HG02571 (cell line): ENCODE measurements at regions not wholly inside any gene's neighbourhood (a gene's known extent, or its start where the extent isn't known, plus 50 kb on each side); places are given as distances from the start of the nearest gene placed in this dataset.
"Not testable (repeated sequence)": the region's sequence is repeated elsewhere in the genome, so short reads cannot be mapped to it uniquely, and the experiment has no call there.

Source experiments
- ATAC-seq: cut with Tn5 transposase; IDR thresholded peaks from one replicate; pipeline ENCODE4 v1.9.1; 2021; ENCODE audit warnings: mild to moderate bottlenecking, moderate library complexity; ENCODE audit not compliant: unreplicated experiment

DNA sequence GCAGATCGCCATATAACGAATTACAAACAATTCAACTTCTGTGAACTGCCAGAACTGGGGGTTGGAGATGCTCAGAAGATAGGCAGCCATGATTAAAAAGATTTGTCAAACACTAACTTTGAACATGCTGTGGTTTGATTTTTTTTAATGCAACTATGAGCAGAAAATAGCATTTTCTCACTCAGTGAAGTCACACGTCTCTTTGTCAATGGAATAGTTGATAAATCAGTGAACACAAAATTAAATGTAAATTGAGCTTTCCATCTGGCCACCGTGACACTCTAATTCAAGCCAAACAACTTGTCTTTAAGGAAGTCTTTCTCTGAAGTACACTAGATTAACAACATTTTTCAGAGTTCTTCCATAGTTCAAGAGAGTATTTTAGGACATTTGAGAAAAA, 228.6 kb upstream of the LINC00305 start:
- ATAC-seq: no peak

DNA sequence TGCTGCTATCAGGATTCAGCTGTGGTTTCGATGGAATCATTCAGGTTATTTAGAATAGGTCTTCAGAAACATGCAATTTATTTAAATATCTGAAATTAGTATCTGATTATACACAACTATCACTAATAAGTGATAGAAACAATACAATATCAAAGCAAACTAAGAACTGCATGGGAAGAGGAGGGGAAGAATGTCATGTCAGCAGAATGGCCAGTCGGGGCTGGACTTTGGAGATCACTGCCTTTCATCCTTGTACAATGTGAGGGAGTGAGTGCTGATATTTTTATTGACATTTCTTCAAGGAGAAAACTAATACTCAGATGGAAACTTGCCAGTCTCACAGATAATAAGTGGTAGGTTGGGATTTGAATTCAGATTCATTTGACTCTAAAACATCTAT, 224.0 kb upstream of the LINC00305 start:
- no peak for ATAC-seq

DNA sequence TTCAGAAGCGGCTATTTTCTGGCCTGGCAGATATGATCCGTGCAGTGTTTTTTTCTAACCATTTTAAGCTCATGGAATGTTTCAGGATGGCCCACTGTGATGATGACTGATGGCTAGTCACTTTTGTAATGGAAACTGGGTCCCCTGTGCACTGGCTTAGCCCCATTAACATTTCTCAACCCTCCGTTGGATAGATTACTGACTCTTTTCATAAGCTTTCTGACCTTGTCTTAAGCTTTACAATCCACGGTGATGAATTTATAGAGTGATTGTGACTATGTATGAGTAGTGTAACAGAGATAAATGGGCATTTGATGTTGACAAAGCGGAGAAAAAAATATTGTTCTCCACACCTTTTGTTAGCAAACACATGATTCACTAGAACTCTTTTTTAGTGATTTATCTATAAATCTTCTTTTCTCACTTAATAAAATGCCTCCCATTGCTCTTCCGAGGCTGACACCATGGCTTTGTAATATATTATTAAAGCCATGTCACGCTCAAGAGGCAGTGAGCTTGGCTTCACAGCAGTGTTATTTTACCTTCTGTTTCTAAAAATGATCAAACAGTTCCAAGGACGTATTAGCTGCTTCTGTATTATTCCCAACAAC, 221.0 kb upstream of the LINC00305 start:
- ATAC-seq: not testable (repeated sequence)

DNA sequence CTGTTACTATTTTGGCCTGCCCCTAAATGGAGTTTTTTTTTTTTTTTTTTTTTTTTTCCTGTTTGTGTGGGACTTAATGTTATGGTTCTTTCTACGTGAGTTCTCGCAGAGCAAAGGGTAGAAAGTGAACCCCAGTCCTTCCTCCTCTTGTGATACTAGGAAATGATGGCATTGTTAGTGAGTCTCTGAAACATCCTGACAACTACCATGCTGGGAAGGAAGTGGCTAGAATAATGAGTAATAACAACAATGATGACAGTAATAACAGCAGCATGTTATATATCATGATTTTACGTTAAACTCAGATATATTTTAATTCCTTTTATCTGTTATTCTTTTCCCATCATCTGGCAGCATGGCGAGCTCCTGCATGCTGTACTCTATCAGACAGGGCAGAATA, 216.2 kb upstream of the LINC00305 start:
- no peak for ATAC-seq

DNA sequence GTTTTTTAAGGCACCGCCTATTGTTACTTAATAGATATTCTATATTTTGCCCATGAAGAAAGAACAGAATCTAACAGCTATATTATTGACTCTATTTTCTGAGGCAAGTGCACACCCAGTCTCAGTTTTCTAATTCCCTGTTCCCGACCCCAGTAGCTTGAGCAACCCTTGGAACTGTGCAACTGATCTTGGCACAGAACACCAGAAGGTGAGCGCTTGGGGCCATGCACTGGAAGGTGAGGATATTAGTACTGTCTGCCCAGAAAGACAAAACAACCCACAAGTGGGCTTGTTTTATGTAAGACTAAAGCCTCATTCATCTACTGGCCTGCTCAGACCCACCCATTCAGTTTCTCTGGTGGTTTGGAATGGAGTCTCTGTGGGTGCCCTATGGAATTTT, 188.8 kb upstream of the LINC00305 start:
- no peak for ATAC-seq

DNA sequence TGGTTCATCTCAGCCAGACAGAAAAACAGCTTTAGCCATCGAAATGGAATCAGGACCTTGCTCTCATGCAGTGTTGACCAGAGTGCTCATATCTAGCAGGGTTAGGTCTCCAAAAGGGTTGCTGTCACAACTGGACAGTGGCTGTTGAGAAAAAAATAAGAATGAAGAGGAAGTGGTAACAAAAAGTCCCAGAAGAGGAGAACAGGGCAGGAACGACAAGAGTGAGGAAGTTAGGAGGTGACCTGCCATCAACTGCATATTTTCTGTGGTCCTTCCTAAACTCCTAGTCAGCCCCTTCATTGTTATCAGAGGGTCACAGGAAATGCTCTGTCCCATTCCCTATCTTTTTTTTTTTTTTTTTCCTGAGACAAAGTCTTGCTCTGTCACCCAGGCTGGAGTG, 188.1 kb upstream of the LINC00305 start:
- ATAC-seq: no peak

DNA sequence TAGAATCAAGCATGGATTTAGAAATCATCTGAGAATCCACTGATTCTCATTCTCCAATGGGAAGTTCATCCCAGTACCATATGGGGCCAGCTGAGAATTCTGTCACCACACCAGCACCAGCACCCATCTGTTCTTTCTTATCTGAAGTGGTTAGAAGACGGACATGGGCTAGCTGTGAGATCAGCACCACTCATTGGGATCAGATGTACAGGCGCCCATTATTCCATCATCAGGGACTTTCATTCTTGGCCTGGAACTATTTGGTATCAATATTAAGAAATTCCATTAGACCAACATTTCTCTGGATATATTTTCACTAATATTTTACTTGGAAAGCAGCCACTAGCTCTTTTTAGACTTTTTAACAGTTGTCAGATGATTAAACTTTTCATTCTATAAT, 185.9 kb upstream of the LINC00305 start:
- no peak for ATAC-seq

DNA sequence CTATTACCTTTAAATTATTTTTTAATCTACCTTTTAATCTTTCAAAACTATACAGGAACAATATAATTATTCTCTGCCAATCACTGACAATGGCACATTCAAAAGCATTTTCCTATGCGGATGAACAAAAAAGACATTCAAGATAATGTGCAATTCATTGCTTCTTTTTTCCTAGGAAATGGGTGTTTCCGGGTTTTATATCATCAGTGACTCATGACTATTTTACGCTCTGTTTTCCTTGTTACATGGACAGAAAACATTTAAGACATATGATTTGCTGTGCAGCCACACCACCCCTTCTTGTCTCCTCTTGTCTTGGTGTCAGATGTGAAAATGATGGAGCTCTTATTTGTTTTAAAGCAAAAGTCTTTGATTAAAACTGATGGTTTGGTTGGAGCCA, 184.7 kb upstream of the LINC00305 start:
- ATAC-seq: no peak

DNA sequence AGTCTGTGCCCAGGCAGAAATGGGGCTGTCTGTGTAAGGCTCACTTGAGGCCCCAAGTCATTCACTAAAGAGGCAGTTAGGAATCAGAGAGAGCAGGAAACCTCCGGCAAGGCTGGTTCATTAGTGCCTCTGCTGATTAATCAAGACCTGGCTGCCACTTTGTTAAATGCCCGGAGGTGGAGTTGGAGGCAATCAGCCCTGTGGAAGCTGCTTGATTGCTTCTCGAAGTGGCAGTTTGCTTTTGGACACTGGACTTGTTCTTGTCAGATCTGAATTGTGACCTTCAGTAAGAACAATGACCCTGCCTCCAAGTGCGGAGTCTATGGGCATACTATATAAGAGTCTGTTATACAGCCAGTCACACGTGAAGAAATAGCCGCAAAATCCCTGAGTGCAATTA, 183.9 kb upstream of the LINC00305 start:
- no peak for ATAC-seq

DNA sequence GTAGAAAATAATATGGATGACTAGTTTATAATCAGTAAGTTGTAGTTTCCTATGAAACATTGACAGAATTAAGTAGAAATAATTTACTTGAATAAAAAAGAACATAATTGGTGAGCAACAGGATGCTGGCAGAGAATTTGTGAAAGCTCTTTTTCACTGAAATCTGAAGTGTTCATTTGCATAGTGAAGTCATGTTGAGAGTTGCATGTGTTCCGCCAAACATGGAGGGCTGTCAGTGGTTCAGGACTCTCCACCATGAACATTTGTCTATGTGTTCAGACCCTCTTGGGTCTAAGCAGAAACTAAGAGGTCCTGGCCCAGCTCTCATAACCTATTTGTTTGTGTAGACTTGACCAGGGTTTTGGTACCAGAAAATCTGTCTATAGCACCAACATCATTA, 182.5 kb upstream of the LINC00305 start:
- ATAC-seq: no peak

DNA sequence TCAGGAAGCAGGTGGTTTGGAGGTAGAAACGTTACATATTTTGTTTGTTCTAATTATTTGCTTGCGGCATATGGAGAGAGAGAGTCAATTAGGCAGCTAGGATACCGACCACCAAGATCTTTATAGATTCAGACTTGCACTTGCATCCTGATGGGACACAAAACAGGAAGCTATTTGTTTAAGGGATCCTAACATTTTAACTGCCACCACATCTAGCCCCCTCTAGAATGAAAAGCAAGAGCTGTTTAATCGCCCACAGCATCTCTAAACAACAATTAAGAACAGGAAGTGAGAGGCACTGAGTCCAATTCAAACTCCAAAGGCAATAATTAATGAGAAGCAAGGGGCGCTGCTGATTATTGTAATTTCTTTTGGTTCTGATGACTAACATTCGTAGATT, 182.0 kb upstream of the LINC00305 start:
- ATAC-seq: no peak

DNA sequence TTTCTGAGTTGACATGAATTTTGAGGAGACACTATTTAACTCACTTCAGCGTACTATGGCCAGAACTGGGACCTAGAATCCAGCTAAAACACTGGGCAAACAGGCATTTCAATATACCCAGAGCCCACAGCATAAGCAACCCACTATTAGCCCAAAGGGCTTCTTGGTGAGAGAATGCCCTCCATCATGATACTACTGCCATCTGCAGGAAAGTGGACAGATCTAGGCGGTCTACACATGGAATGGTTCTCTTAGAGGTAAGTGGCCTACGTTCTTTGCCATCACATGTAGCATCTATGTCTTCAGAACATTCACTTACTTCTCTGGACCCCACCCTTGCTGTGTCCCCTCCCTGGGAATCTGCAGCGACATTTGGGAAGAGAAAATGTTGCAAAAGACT, 181.3 kb upstream of the LINC00305 start:
- no peak for ATAC-seq

DNA sequence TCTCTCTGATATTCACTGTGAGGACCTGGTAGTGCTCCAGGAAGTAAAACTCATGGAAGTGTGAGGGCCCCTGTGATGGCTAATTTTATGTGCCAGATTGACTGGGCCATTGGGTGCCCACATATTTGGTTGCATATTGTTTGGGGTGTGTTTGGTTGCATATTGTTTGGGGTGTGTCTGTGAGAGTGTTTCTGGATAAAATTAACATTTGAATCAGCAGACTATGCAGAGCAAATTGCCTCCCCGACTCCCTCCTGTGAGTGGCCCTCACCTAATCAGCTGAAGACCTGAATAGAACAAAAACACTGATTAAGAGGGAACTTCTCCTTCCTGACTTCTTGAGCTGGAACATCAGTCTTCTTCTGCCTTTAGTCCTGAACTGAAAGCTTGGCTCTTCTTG, 173.3 kb upstream of the LINC00305 start:
- no peak for ATAC-seq

DNA sequence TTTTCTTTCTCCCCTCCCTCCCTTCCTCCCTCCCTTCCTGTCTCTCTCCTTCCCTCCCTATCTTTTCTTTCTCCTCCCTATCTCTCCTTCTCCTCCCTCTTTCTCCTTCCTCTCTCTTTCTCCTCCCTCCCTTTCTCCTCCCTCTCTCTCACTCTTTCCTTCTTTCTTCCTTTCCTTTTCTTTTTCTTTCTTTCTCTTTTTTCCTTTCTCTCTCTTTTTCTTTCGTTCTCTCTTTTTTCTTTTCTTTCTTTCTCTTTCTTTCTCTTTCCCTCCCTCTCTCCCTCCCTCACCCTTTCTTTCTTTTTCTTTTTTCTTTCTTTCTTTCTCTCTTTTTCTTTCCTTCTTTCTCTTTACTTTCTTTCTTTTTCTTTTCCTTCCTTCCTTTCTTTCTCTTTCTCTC, 169.7 kb upstream of the LINC00305 start:
- ATAC-seq: no peak

DNA sequence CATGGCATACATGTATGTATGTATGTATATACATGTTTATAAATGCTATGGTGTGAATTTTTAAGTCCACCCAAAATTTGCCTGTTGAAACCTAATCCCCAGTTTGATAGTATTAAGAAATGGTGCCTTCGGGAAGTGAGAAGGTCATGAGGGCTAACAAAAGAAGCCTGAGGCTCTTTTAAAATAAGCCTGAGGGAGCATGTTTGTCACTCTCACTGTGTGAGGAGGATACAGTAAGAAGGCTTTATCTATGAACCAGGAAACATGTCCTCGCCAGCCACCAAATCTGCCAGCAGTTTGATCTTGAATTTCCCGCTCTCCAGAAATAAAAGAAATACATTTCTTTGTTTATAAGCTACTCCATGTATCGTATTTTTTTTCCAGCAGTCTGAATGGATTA, 163.0 kb upstream of the LINC00305 start:
- ATAC-seq: no peak

DNA sequence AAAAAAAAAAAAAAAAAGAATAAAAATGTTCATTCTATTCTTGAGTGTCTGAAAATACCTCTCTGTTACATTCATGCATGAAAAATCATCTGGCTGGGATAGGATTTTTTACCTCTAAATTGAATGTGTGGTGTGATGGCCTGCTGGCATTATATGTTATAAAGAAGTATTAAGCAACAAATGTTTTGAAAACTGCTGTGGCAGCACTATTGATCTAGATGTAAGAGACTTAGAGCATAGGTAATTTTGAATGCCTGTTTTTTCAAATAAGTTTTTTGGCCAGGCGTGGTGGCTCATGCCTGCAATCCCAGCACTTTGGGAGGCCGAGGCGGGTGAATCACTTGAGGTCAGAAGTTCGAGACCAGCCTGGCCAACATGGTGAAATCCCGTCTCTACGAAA, 147.0 kb upstream of the LINC00305 start:
- no peak for ATAC-seq

DNA sequence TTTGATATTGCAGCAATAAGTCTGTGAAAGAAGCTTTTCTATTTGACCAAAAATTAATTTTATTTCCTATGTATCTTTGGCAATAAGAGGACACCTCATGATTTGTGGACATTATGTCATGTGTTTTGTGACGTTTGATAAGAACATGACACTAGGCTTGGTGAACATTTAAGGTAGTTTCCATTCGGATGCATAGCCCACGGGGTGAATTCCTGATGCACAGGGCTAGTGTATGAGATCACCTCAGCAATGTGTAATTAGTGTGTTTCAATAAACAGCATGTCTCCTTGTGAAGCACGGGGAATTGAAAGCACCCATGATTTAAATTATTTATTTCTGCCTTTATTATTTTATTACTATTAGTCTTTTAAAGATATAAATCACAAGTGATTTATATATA, 146.1 kb upstream of the LINC00305 start:
- no peak for ATAC-seq

DNA sequence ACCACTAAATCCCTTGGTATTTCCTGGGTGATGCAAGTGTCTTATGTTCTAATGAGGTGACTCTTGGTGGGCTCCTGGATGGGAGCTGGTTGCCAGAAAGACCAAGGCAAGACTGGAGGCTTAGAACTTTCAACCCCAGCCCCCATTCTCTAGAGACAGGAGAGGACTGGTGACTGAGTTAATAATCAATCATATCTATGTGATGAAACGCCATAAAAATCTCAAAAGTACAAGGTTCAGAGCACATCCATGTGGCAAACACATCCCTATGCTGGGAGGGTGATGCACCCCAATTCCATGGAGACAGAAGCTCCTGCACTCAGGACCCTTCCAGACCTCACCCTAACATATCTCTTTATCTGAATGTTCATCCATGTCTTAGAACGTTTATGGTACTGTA, 139.5 kb upstream of the LINC00305 start:
- ATAC-seq: no peak

DNA sequence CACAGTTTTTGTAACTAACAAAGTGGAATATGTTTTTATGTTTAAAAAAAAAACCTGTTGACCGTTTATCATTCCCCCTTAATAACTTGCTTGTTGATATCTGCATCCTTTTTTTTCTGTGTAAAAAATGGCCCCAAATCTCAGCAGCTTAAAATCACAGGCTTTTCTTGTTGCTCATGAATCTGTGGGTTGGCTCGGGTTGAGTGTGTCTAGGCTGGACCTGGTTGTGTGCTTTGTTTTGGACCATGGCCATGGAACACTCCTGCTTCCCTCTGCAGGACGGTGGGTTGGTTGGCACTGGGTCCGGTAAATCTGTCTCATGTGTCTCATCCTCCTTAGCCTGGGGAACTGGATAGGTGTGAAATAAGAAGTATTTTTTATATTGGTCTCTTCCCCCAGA, 139.0 kb upstream of the LINC00305 start:
- no peak for ATAC-seq

DNA sequence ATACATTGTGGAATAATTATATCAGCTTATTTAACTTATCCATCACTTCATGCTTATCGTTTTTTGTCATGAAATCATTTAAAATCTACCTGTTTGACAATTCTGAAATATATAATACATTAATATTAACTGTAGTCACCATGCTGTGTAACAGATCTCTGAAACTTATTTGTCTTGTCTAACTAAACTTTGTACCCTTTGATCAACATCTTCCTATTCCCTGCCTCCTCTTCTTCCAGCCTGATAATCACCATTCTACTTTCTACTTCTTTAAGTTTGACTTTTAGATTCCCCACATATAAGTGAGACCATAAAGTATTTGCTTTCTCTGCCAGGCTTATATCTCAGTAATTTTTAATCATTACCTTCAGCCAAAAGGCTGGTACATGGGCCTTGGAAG, 134.2 kb upstream of the LINC00305 start:
- ATAC-seq: no peak

DNA sequence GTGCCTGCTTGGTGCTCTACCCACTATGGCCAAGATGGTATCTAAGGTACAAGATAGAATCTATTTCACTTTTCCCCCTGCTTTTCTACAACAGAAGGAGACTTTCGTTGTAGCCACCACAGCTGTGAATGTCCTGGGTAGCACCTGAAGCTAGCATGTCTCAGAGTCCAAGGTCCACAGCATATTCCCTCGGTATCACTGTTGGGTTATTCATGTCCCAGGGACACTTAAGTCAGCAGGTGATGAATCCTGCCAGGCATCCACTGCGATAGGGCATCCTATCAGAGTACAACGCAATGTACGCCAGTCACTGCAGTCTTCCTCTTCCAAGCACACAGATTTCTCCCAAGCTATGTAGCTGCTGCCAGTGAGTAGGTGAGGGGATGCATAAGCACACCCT, 129.1 kb upstream of the LINC00305 start:
- no peak for ATAC-seq

DNA sequence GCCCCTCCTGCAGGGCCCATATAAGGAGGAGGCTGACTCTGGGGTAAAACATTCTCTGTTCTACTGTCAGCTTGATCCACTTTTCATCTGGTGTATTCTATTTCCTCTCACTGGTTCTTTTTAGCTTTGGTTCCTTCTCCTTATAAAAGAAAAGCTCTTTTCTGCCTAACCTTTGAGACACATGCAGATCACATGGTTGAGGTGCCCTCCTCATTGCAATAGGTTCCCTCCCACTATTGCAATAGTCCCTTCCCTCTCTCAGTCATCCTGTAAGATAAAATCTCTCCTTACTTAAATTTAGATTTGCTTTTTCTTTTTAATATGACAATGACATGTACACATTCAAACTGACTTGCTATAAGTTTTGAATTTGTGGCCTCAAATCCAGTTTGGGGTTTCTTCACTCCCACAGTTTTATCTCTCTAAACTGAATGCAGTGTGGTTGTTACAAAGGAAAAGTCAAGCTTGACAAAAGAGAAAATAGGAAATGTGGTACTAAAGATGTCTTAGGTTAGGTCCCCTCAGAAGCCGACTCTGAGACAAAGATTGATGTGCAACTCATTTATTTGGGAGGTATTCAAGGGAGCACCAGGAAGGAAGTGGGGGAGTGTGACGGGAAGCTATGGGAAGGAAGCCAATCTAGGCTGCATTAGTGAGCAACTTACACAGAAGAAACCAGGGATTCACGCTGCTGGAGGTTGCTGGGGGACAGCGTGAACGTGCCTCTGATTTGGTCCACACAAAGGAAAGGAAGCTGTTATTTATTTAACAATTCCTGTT, 127.6 kb upstream of the LINC00305 start:
- ATAC-seq: no peak
